GM12864 (cell line): ENCODE measurements at regions not wholly inside any gene's neighbourhood (a gene's known extent, or its start where the extent isn't known, plus 50 kb on each side); places are given as distances from the start of the nearest gene placed in this dataset.

Source experiments
- DNase-seq: peaks from one replicate; pipeline ENCODE4 v3.0.0-alpha.2; 2011; ENCODE audit warnings: low read depth
- H3K4me3 ChIP-seq: 2 replicates; pipeline ENCODE4 v1.5.1; 2011; ENCODE audit warnings: mild to moderate bottlenecking, low read depth, low read length, control low read depth
- TF ChIP-seq, protein P1 (sequence below): IDR thresholded peaks from 2 replicates; pipeline ENCODE4 v1.5.1; 2011; ENCODE audit warnings: low read depth, mild to moderate bottlenecking, moderate library complexity, low read length, control low read depth, inconsistent platforms; ENCODE audit errors: missing control alignments

DNA sequence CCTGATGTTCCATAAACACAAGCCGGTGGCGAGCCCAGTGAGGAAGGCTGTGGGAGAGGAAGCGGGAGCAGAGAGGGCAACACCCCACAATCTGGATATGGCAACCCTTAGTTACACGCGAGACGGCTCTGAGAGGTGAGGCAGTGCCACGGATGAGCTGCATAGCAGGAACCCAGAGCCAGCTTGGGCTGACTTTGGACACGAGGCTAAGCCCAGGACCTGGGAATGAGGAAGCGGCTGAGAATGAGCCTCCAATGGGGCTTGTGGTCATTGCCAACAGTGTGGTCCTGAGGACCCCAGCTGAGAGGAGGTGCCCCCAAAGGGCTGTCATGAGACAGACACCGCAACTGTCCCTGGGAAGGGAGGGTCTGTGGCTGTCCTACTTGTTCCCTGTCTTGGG is 160.0 kb upstream of the SMIM23 start:
- no peak for DNase-seq
- TF ChIP-seq, protein P1, sequence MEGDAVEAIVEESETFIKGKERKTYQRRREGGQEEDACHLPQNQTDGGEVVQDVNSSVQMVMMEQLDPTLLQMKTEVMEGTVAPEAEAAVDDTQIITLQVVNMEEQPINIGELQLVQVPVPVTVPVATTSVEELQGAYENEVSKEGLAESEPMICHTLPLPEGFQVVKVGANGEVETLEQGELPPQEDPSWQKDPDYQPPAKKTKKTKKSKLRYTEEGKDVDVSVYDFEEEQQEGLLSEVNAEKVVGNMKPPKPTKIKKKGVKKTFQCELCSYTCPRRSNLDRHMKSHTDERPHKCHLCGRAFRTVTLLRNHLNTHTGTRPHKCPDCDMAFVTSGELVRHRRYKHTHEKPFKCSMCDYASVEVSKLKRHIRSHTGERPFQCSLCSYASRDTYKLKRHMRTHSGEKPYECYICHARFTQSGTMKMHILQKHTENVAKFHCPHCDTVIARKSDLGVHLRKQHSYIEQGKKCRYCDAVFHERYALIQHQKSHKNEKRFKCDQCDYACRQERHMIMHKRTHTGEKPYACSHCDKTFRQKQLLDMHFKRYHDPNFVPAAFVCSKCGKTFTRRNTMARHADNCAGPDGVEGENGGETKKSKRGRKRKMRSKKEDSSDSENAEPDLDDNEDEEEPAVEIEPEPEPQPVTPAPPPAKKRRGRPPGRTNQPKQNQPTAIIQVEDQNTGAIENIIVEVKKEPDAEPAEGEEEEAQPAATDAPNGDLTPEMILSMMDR = no peak

DNA sequence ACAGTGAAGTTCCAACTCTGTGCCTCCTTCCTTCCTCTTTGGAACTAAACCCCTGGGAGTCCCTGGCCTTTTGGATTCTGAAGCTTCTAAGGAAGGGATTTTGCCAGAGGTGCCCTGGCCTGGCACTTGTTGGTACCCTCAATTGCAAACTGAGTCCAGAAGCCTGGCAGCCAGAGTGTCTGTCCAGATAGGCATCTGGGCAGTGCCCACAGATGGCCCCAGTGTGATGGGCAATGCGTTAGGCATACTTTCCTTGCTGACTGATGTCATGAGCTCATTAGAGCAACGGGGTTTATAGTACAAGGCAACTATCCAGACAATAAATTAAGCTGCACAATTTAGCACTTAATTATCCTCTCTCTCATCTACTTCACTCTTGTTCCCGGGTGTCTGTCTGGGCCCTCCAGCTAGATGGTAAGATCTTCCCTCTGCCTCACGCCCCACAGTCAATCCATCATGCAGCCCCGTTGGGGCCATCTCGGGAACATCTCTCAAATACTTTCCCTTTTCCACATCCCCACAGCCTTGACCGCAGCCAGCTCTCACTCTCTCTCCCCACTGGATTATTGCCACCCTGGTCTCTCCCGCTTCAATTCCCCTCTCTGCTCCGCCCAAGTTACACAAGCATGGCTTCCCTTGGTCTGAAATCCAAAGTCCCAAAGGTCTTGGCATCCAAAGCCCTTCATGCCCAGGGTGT is 157.5 kb upstream of the SMIM23 start:
- H3K4me3 ChIP-seq = no peak overlapping the region
- TF ChIP-seq, protein P1 = no peak
- no peak for DNase-seq

More for the DNA sequence above, 160.0 kb upstream of the SMIM23 start:
- no peak overlapping the region for H3K4me3 ChIP-seq

DNA sequence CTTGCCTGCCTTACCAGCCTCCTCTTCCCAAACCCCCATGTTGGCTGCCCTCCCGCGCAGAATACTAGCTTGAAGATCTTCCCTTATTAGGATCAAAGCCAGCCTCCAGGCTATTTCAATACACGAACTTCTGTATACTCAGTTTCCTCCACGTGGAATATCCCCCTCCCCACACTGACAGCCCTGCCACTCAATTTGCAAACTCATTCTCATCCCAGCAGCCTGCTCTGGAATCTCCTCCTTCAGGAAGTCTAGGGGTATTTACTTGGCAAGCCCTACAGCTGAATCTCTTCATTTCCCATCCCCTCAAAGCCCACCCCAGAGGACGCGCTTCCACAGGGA is 157.0 kb upstream of the SMIM23 start:
- DNase-seq = no peak
- TF ChIP-seq, protein P1 = no peak
- H3K4me3 ChIP-seq = no peak overlapping the region

DNA sequence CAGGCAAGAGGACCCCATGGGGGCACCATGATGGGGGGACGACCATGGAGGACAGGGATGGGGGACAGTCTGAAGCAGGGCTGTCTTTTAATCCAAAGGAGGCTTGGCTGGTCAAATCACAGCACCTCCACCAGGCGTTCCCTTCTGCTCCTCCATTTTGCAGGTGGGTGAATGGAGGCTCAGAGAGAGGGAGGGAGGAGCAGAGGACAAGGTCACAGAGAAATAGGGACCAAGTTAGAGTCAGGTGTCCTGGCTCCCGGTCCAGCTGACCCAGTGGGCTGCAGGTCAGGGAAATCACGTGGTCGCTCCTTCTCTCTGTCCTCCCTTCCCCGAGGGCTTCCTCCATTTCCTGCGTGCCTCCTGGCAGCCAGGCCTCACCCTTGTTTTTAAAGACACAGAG is 156.4 kb upstream of the SMIM23 start:
- TF ChIP-seq, protein P1 = no peak
- no peak for DNase-seq
- H3K4me3 ChIP-seq = no peak overlapping the region

DNA sequence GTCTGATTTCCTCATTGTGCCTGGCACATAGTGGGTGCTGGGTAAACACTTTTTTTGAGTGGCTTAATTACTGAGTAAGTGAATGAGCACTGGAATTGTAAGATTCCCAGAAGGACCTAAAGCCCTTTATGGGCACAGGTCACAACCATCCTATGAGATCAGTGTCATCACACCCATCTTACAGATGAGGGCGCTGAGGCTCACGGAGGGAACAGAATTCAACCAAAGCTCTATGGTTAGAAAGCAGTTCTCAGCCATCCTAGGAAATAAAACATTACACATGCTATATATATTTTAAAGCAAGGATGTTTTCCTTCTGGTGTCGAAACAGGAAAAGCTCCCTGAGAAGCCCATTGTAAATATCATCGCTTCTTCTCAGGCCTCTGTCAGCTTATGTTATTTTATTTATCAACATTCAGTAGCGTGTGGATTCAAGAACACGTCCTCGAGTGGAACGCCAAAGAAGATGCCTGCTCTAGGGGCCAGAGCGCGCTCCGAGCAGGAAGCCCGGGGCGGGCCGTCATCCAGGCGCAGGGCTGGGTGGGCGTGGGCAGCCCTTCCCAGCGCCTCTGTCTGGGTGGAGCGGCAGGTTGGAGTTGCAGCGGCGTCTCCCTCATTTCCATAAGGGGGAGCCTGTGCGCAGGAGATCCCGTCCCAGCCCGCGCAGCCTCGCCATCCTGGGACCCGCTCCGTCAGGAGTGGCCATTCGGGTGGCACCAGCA is 155.8 kb upstream of the SMIM23 start:
- no peak overlapping the region for H3K4me3 ChIP-seq
- TF ChIP-seq, protein P1 = no peak

DNA sequence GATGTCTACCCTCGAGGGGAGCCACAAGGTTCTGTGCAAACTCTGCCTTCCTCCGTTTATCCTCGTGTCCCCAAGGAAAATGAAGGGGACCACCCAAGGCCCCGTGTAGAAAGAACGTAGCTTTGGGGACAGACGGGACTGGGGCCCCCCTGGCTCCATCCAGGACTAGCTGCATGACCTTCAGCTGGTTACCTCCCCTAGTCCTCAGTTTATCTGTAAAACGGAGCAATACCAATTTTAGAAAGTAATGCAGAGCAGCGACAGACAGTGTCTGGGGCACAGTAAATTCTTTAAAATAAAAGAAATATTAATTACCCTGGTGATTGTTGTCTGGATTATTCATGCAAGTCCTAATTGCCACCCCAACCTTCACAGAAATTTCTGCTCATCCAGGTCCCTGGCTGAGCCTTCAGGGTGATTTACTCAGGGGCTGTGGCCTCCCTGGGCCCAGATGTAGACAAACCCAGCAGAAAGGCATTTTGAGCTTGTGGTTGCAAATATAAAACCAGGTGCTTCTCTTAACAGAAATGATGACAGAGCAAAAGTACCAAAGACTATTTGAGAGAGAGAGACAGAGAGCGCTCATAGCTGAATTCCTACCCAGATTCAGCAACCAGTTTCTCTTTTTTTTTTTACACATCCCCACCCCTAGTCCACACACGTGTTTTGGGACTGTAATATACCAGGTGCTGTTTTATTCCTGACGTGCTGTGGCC is 155.1 kb upstream of the SMIM23 start:
- TF ChIP-seq, protein P1 = no peak
- no peak overlapping the region for H3K4me3 ChIP-seq
- DNase-seq = no peak

More for the DNA sequence above, 155.8 kb upstream of the SMIM23 start:
- no peak for DNase-seq

DNA sequence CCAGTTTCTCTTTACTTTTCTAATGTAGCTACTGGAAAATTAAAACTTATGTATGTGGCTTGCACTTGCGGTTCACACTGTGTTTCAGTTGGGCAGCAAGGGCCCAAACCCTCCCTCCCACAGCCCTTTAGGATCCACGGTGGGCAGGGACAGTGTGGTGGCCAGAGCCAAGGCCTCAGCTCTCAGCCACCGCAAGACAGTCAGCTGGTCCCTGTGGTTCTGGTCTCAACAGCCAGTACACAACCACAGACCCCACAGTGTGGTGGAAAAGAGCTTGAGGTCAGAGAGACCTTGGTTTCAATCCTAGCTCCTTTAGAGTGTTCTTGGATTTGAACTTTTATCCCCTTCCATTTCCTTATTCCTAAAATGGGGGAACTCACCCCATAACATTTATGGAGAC is 153.0 kb upstream of the SMIM23 start:
- H3K4me3 ChIP-seq = no peak overlapping the region
- TF ChIP-seq, protein P1 = no peak
- no peak for DNase-seq
